Activated CD8-positive, alpha-beta memory T cell treated with anti-CD3 and anti-CD28 coated beads, Interleukin-2, amount 10 ng/mL, durations not matched to agents 7 days and 5 days (primary cell): ENCODE measurements at regions not wholly inside any gene's neighbourhood (a gene's known extent, or its start where the extent isn't known, plus 50 kb on each side); places are given as distances from the start of the nearest gene placed in this dataset.

ENCODE experiments used
- ATAC-seq: fragments of 150-1000 bp; cut with Tn5 transposase; one replicate; pipeline ENCODE4 v1.10.0; 2021; ENCODE audit warnings: moderate library complexity
- CTCF ChIA-PET: fragments of 350-600 bp; sonication (Branson Sonifier 250); formaldehyde crosslinking; loops from one replicate; lab custom pipeline; 2021; ENCODE audit warnings: antibody characterized with exemption; lab: Charles Lee
- DNase-seq: peaks from one replicate; pipeline ENCODE4 v3.0.0-alpha.2; 2020
- H3K27ac Mint-ChIP-seq: one replicate; pipeline ENCODE4 v1.8.0; 2021; ENCODE audit warnings: mild to moderate bottlenecking, mixed read lengths
- H3K27me3 Mint-ChIP-seq: one replicate; pipeline ENCODE4 v1.8.0; 2021; ENCODE audit warnings: mixed read lengths
- H3K36me3 Mint-ChIP-seq: one replicate; pipeline ENCODE4 v1.8.0; 2021; ENCODE audit warnings: mild to moderate bottlenecking, mixed read lengths
- H3K4me1 Mint-ChIP-seq: one replicate; pipeline ENCODE4 v1.8.0; 2021; ENCODE audit warnings: mixed read lengths
- H3K4me3 Mint-ChIP-seq: one replicate; pipeline ENCODE4 v1.8.0; 2021; ENCODE audit warnings: mild to moderate bottlenecking, moderate library complexity, mixed read lengths
- H3K9me3 Mint-ChIP-seq: one replicate; pipeline ENCODE4 v1.8.0; 2022; ENCODE audit warnings: low read depth, mixed read lengths

- ATAC-seq (no peak), DNase-seq (no peak)
- Mint-ChIP-seq H3K36me3 (no peaks in the 10 kb centered on the region), H3K27ac (no peak overlapping the region), H3K4me3 (no peak overlapping the region), H3K9me3 (no peaks in the 10 kb centered on the region), H3K27me3 (peaks cover 5% of the 10 kb centered on the region), H3K4me1 (peaks cover 5% of the 10 kb centered on the region)
- CTCF ChIA-PET = no interaction called here
Observed at GRCh38 chr12:90304231-90304630, 595.6 kb upstream of the ATP2B1 start.

GRCh38 chr12:90303771-90304170 lies 595.1 kb upstream of the ATP2B1 start:
- H3K36me3 Mint-ChIP-seq = no peaks in the 10 kb centered on the region
- peaks cover 10% of the 10 kb centered on the region for H3K4me1 Mint-ChIP-seq
- no peak overlapping the region for H3K27ac Mint-ChIP-seq
- H3K4me3 Mint-ChIP-seq = no peak overlapping the region
- ATAC-seq (no peak), DNase-seq (no peak)
- CTCF ChIA-PET = no interaction called here
- peaks cover 5% of the 10 kb centered on the region for H3K27me3 Mint-ChIP-seq
- no peaks in the 10 kb centered on the region for H3K9me3 Mint-ChIP-seq

- Mint-ChIP-seq H3K9me3 (no peaks in the 10 kb centered on the region), H3K27ac (no peak overlapping the region), H3K4me1 (peaks cover 14% of the 10 kb centered on the region), H3K27me3 (peaks cover 8% of the 10 kb centered on the region), H3K36me3 (no peaks in the 10 kb centered on the region), H3K4me3 (no peak overlapping the region)
- DNase-seq (no peak), ATAC-seq (no peak)
- CTCF ChIA-PET = no interaction called here
Observed at GRCh38 chr12:90301561-90302133, 593.0 kb upstream of the ATP2B1 start.

GRCh38 chr12:90301095-90301494 lies 592.5 kb upstream of the ATP2B1 start:
- no peaks in the 10 kb centered on the region for H3K9me3 Mint-ChIP-seq
- H3K27ac Mint-ChIP-seq = no peak overlapping the region
- H3K4me1 Mint-ChIP-seq = peaks cover 14% of the 10 kb centered on the region
- H3K4me3 Mint-ChIP-seq = no peak overlapping the region
- peaks cover 7% of the 10 kb centered on the region for H3K27me3 Mint-ChIP-seq
- DNase-seq (no peak), ATAC-seq (no peak)
- CTCF ChIA-PET = no interaction called here
- H3K36me3 Mint-ChIP-seq = no peaks in the 10 kb centered on the region

GRCh38 chr12:90299666-90300065 lies 591.0 kb upstream of the ATP2B1 start:
- Mint-ChIP-seq H3K36me3 (no peaks in the 10 kb centered on the region), H3K9me3 (no peaks in the 10 kb centered on the region), H3K27me3 (peaks cover 15% of the 10 kb centered on the region), H3K27ac (no peak overlapping the region), H3K4me1 (peaks cover 14% of the 10 kb centered on the region), H3K4me3 (peak overlapping the region; percentile 27)
- CTCF ChIA-PET = no interaction called here
- ATAC-seq (no peak), DNase-seq (no peak)

GRCh38 chr12:90299121-90299520 lies 590.5 kb upstream of the ATP2B1 start:
- H3K4me3 Mint-ChIP-seq = peak overlapping the region; percentile 27
- no peak for DNase-seq
- H3K36me3 Mint-ChIP-seq = no peaks in the 10 kb centered on the region
- CTCF ChIA-PET = no interaction called here
- H3K27me3 Mint-ChIP-seq = peaks cover 18% of the 10 kb centered on the region
- no peak overlapping the region for H3K27ac Mint-ChIP-seq
- peaks cover 14% of the 10 kb centered on the region for H3K4me1 Mint-ChIP-seq
- no peaks in the 10 kb centered on the region for H3K9me3 Mint-ChIP-seq
- peak; percentile 85 for ATAC-seq

- CTCF ChIA-PET = no interaction called here
- no peaks in the 10 kb centered on the region for H3K36me3 Mint-ChIP-seq
- no peaks in the 10 kb centered on the region for H3K9me3 Mint-ChIP-seq
- DNase-seq (no peak), ATAC-seq (no peak)
- no peak overlapping the region for H3K4me3 Mint-ChIP-seq
- H3K27me3 Mint-ChIP-seq = peaks cover 21% of the 10 kb centered on the region
- peaks cover 14% of the 10 kb centered on the region for H3K4me1 Mint-ChIP-seq
- H3K27ac Mint-ChIP-seq = no peak overlapping the region
Observed at GRCh38 chr12:90298289-90298948, 589.8 kb upstream of the ATP2B1 start.

GRCh38 chr12:90295858-90296257 lies 587.2 kb upstream of the ATP2B1 start:
- DNase-seq = no peak
- CTCF ChIA-PET = no interaction called here
- Mint-ChIP-seq H3K27ac (no peak overlapping the region), H3K4me1 (peaks cover 14% of the 10 kb centered on the region), H3K27me3 (peaks cover 33% of the 10 kb centered on the region), H3K4me3 (no peak overlapping the region), H3K9me3 (no peaks in the 10 kb centered on the region), H3K36me3 (no peaks in the 10 kb centered on the region)
- ATAC-seq = no peak

- peaks cover 3% of the 10 kb centered on the region for H3K9me3 Mint-ChIP-seq
- H3K4me3 Mint-ChIP-seq = no peak overlapping the region
- no peak for ATAC-seq
- no peaks in the 10 kb centered on the region for H3K4me1 Mint-ChIP-seq
- DNase-seq = no peak
- H3K27ac Mint-ChIP-seq = no peak overlapping the region
- no peaks in the 10 kb centered on the region for H3K36me3 Mint-ChIP-seq
- CTCF ChIA-PET = no interaction called here
- peaks cover 33% of the 10 kb centered on the region for H3K27me3 Mint-ChIP-seq
Observed at GRCh38 chr12:90292183-90292582, 583.5 kb upstream of the ATP2B1 start.

GRCh38 chr12:90290980-90291975 lies 582.6 kb upstream of the ATP2B1 start:
- peaks cover 33% of the 10 kb centered on the region for H3K27me3 Mint-ChIP-seq
- no peak for DNase-seq
- CTCF ChIA-PET = interaction anchor here (1.2 kb wide), 1 partner anchor 16 kb away, joined by 3 read pairs; no protein-coding TSS in a partner anchor
- no peak overlapping the region for H3K27ac Mint-ChIP-seq
- H3K4me1 Mint-ChIP-seq = no peaks in the 10 kb centered on the region
- ATAC-seq = no peak
- H3K4me3 Mint-ChIP-seq = no peak overlapping the region
- peaks cover 3% of the 10 kb centered on the region for H3K9me3 Mint-ChIP-seq
- no peaks in the 10 kb centered on the region for H3K36me3 Mint-ChIP-seq

- Mint-ChIP-seq H3K27ac (no peak overlapping the region), H3K27me3 (peaks cover 11% of the 10 kb centered on the region), H3K4me3 (no peak overlapping the region), H3K9me3 (peaks cover 7% of the 10 kb centered on the region), H3K4me1 (no peaks in the 10 kb centered on the region), H3K36me3 (no peaks in the 10 kb centered on the region)
- CTCF ChIA-PET = no interaction called here
- DNase-seq = no peak
- no peak for ATAC-seq
Observed at GRCh38 chr12:90287585-90287984, 578.9 kb upstream of the ATP2B1 start.

GRCh38 chr12:90281154-90281868 lies 572.7 kb upstream of the ATP2B1 start:
- CTCF ChIA-PET = no interaction called here
- Mint-ChIP-seq H3K27me3 (peaks cover 5% of the 10 kb centered on the region), H3K27ac (no peak overlapping the region), H3K4me1 (peaks cover 3% of the 10 kb centered on the region), H3K36me3 (peaks cover 2% of the 10 kb centered on the region), H3K9me3 (peaks cover 9% of the 10 kb centered on the region), H3K4me3 (no peak overlapping the region)
- ATAC-seq (no peak), DNase-seq (no peak)

GRCh38 chr12:90280564-90281058 lies 572.0 kb upstream of the ATP2B1 start:
- DNase-seq = no peak
- Mint-ChIP-seq H3K4me3 (no peak overlapping the region), H3K4me1 (peaks cover 3% of the 10 kb centered on the region), H3K9me3 (peaks cover 9% of the 10 kb centered on the region), H3K27me3 (peaks cover 7% of the 10 kb centered on the region), H3K36me3 (peaks cover 2% of the 10 kb centered on the region), H3K27ac (no peak overlapping the region)
- ATAC-seq = peak; percentile 36
- CTCF ChIA-PET = no interaction called here
